Ovary (tissue), 3 donors: ENCODE measurements at regions not wholly inside any gene's neighbourhood (a gene's known extent, or its start where the extent isn't known, plus 50 kb on each side); places are given as distances from the start of the nearest gene placed in this dataset.

Source experiments
- CTCF ChIP-seq, 3 donors: fragments of 450-650 bp in 2 of 3; fragments of 200-600 bp in 1 of 3; IDR thresholded peaks; one replicate each; pipeline versions ENCODE4 v1.5.1 to v1.8.0; 2016 to 2022; ENCODE audit warnings: antibody characterized with exemption in 3 of 3, mild to moderate bottlenecking in 1 of 3
- POLR2A ChIP-seq: fragments of 450-650 bp; IDR thresholded peaks from one replicate; pipeline ENCODE4 v1.6.1; 2017; ENCODE audit warnings: antibody characterized with exemption, mild to moderate bottlenecking, moderate library complexity
- donor health status: DM: no; HTN: no; CAD: no.

GRCh38 chr6:47116606-47117005 is 74.5 kb upstream of the ADGRF1 start:
- TF ChIP-seq CTCF (IDR thresholded peaks at IDR 0.05) = no peak
- no peak for TF ChIP-seq POLR2A
